ENCODE measurements at regions not wholly inside any gene's neighbourhood (a gene's known extent, or its start where the extent isn't known, plus 50 kb on each side); places are given as distances from the start of the nearest gene placed in this dataset.

DNA sequence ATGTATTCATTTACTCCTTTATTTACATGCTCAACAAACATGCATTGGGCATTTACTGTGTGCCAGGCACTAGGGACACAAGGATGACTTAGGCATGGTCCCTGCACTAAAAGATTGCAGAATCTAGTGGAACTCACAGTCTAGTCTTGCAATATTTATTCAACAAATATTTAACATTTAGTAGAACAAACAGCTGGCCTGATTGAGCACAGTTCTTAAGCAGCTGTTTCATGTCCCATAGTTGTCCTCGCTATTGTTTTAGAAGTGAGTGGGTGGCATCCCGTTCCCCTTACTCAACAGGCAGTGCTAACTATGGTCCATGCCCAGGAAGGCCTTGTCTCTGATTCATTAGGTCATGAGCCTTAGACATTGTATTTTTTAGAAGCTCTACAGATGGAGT lies 459.9 kb upstream of the CADM1 start:
- no peak for DNase-seq (ENCODE audit: low read depth)

DNA sequence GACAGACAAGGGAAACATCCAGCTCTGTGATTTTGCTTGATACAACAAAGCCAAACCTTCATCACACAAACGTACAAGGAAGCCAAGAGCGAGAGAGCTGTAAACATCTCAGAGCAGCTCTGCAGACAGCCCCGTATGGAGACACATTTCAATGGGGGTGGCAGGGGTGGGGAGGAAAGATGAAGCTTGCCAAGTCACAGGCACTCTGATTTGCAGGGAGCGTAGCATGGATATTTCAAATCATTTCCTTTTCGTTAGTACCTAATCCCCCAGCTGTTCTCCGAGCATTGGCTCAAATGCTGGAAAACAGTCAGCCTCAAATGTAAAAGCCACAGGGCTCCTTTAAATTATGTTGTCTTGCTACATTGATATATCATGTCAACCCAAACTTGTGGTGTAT lies 458.9 kb upstream of the CADM1 start:
- DNase-seq (ENCODE audit: low read depth), result no peak

DNA sequence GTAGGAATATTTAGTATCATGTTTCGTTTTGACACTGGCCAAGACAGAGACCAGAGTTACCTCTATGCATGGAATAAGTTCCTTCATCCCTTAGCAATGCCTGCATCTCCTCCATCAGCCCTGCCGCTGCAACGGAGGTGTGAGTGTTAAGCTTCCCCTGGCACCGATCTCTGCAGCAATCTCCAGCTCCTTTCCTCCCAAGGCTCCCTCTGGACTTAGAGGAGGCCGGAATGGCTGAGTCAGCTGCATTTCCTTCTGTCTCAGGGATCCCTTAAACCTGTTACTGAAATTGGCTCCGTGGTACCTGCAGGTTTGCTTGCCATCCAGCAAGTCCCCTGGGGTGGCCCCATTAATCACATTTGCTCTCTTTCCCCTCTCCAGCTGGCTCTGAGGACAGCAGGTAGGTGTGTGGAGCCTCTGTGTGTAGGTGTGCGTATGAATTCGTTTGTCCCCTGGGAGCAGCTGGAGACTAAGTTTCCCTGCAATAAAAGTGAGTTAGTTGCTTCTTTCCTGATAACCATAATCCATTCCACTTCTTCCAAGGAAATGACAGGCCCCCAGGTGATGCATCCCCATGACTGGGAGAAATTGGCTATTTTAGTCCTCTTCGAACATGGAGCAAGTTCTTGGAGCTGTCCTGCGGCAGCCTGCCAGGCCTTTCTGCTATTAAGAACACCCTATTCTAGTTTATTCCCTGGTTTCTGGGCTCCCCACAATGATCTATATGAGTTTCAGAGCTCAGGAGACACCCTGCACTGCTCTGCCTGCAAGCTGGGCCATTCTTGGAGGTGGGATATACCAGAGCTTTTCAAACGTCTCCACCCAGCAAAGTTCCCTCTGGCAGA lies 457.2 kb upstream of the CADM1 start:
- no peak for DNase-seq (ENCODE audit: low read depth)

GRCh38 chr11:115959081-115959486 lies 454.9 kb upstream of the CADM1 start:
- no peak for DNase-seq (ENCODE audit: low read depth)

DNA sequence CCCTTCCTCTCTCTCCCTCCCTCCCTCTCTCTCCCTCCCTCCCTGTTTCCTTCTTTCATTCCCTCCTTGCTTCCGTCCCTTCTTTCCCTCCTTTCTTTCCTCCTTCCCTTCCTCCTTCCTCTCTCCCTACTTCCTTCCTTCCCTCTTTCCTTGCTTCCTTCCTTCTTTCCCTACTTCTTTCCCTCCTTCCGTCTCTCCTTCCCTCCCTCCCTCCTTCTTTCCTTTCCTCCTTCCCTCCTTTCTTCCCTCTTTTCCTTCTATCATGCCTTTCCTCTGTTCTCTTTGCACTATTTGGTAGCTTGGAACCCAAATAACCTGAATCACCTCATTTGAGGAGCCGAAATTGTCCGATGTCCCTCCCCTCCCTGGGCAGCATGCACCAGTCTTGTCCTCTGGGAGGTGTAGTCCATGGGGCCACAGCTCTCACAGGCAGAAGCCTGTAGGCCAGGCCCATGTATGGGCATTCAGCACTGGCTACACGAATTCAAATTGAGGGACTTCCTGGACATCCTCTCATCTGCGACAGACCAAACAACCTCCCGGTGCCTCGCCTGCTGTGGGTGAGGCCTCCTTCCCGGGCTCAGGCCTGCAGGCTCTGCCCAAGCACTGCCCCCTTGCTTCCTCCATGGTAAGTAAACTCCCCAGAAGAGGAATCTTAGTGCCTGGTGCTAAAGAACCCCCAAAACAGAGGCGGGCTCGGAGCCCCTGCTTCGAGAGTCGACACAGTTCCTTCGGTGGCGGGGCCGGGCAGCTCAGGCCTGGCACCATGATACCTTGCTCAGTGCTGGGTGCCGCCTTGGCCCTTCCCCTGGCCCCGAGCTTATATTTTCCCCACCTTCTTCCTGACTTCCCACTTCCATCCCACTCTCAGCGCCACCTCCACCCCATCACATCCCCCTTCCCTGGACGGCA lies 454.1 kb upstream of the CADM1 start:
- no peak for DNase-seq (ENCODE audit: low read depth)

- DNase-seq (ENCODE audit: low read depth), result no peak
These were observed 451.6 kb upstream of the CADM1 start for GRCh38 chr11:115955803-115956202.

DNA sequence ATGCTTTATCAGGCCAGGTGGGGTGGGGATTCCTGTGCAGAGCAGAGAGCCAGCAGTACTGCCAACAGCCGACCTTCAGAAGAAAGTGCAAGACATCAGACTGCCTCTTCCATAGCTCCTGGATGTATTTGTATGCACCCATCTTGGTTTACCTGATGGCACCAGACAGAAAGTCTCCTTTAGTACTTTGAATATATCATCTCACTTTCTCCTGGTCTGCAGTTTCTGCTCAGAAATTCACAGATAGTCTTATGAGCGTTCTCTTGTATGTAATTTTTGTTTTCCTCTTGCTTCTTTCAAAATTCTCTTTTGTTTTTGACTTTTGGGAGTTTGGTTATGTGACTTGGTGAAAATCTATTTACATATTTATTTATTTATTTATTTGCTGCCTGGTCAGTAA lies 446.4 kb upstream of the CADM1 start:
- no peak for DNase-seq (ENCODE audit: low read depth)

DNA sequence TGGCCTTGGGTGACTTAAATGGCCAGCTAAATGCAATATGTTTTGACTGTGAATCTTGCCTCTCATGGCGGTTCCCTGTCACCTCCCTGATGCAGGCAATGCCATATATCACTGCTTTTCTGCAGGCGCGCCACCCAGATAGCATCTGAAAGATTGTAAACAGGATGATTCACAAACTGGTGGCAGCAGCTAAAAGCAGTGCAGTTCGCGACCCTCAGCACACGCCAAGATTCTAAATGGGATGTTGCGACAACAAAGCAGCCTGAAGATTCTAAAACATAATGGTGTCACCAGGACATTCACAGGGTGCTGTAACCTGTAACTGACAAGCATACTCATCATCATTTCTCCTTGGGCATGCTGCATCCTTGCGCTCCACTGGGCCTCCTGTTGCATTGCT lies 440.4 kb upstream of the CADM1 start:
- no peak for DNase-seq (ENCODE audit: low read depth)

- no peak for DNase-seq (ENCODE audit: low read depth)
These were observed 437.8 kb upstream of the CADM1 start for GRCh38 chr11:115942011-115942410.

- DNase-seq (ENCODE audit: low read depth), result no peak
These were observed 437.3 kb upstream of the CADM1 start for GRCh38 chr11:115941481-115941993.

DNA sequence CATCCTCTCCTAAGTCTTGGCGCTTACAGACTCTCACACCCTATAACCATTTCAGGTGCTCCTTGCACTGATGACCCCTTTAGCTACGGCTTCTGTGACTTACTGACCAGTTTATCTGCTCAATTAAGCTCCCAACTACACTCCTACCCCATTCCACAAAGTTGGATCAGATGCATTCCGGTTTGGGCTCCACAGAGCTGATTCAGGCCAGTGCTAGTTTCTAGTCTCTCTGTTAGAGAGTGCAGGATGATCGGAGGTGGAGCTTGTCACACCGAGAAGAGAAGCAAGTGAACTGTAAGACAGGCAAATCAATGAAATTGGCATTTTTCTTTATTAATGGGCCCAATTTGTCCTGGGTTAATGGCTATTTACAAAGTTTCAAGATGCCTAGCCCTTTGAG lies 436.8 kb upstream of the CADM1 start:
- DNase-seq (ENCODE audit: low read depth), result no peak

DNA sequence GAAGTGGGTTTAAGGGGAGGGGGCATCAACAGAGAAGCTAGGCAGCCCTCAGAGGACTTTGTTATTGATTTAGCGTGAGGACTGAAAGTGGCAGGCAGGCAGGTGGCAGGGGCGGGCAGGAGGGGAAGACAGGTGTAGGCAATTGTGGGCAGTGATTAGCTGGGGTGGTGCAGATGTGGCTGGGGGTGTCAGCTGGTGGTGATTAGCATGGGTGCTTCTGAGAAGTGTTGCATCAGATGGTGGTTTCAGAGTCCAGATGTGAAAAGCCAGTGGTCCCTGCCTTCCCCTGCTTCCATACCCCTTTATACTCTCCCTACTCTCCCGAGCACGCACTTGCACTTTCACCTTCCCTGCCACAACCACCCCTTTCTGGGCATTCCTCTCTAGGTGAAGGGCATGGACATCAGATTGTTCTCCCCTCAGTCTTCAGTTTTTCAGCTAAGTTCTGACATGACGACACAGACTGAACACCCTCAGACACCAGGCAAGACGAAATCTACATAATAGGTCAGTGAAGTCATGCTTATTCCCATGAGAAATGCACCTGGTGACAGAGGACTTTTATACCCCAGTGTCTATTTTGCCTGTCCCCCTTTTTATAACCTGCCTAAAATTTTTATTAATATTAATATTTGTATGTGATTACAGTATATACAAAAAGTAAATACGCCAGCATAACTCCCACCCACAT lies 435.7 kb upstream of the CADM1 start:
- DNase-seq (ENCODE audit: low read depth), result no peak

DNA sequence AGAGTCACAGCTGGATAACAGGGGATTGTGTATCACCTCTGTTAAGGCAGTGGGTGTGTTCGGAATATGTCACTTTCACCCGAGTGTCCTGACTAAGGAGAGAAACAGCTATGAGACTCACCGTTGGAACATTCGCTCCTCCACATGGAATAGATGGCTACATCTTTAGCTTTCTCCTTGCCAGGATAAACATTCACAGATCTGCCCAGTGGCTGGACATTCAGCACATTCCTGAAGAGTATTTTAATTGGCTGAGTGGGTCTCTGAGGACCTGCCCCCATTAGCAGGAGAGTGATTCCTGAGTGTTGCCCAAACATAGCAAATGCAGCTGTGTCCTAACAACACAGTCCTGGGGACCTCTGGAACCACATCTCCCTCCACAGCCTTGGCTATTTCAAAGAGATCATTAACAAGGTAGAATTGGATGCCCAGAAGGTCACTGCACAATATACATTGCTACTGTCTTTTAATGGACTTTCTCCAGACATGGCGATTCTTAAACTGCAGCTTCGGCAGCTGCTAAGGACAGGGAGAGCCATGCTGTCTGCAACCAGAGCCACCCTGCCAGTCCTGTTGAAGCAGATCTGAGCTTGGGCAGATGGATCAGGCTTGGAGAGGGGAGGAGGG lies 435.0 kb upstream of the CADM1 start:
- DNase-seq (ENCODE audit: low read depth), result no peak

DNA sequence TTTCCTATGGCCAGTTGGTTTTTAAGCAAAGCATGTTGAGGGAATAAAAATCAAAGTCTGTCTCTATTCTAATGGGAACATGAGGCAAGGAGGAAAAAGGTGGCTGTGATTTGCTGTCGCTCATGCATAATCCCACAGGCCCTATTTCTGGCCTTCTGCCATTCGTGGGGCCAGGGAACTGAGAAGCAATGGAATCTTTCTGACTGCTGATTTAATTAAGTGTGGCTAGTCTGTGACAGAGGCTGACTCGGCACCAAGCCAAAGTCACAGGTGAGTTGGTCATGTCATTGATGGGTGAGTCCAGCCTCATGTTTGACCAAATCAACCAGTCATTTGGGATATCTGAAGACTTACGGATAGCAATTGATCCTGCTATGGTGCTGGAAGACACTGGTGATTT lies 429.3 kb upstream of the CADM1 start:
- no peak for DNase-seq (ENCODE audit: low read depth)

- no peak for DNase-seq (ENCODE audit: low read depth)
These were observed 427.4 kb upstream of the CADM1 start for GRCh38 chr11:115931548-115932083.

- DNase-seq (ENCODE audit: low read depth), result no peak
These were observed 426.8 kb upstream of the CADM1 start for GRCh38 chr11:115930886-115931547.

DNA sequence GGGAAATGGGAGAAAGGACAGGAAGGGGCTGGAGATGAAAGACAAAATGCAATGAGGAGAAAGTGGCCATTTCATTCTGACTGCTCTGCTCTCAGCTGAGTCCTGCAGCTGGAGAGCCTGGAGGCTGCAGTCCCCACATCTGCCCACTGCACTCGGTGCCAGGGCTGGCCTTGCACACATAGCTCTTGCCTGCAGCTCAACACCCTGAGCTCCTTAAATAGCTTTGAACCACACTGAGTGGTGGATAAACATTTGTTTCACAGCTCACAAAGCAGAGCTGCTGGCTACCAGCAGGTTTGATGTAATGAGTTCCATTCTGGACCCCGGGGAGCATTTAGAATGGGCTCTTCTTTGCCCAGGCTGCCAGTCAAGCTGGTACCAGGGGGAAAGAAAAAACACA lies 426.1 kb upstream of the CADM1 start:
- no peak for DNase-seq (ENCODE audit: low read depth)

DNA sequence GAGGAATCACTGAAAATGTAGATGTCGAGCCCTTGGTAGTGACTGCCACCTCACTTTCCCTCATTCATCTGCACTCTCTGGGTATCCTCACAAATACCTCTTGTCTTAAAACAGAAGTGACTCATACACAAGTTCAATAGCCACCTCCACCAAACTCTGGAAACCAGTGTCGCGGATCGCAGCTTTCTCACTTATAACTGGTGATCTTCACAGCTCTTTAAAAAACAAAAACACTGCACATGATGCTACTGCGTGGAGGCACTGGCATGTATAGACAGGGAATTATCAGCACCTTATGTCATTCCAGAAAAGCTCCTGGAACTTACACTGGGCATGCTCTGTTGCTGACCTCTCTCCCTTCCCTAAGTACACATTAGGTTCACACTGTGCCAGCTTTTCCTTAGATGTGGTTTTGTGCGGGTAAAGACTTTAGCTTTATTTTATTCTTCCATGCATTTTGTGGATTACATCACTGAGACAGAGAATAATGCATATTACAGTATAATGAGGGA lies 425.5 kb upstream of the CADM1 start:
- DNase-seq (ENCODE audit: low read depth), result no peak

- no peak for DNase-seq (ENCODE audit: low read depth)
These were observed 424.6 kb upstream of the CADM1 start for GRCh38 chr11:115928811-115929210.

DNA sequence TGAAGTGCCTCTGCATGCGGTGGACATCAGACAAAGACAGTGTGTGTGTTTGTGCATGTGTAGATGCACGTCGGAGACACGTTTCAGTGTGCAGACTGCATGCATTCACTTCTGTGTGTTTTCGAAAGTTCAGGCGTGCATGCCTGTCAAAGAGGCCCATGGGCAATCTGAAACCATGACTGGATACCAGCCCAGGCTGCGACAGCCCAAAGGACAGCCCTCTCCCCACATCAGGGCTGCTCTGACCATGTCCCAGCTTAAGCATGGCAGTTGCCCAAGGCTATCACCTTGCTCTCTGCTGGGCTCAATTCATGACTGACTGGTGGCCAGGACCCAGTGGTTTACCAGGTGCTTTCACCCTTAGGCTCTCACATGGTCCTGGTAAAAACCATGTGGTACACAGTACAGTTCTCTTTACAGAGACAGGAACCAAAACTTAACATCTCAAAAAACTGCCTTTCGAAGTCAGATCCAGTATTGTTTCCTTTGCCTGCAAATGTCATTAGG lies 423.7 kb upstream of the CADM1 start:
- no peak for DNase-seq (ENCODE audit: low read depth)

GRCh38 chr11:115926601-115927000 lies 422.4 kb upstream of the CADM1 start:
- no peak for DNase-seq (ENCODE audit: low read depth)
